ENCODE measurements at regions not wholly inside any gene's neighbourhood (a gene's known extent, or its start where the extent isn't known, plus 50 kb on each side); places are given as distances from the start of the nearest gene placed in this dataset.

DNA sequence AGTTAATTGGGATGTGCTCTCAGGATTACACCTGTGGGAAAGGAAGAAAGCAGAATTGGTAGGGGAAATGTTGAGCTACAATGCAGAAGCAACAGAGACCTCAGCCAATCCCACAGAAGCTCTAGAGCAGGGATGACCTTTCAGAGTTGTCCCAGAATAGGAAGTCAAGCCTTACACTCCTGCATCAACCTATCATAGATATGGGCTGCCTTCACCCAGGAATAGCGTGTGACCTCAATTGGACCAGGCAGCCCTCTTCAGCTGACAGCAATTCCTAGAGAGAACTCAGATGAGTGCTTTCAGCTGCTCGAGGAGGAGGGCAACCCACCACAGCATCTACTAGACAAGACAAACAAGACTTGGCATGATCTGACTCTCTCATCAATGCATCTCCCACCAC, 189.7 kb downstream of the TMEM132E start:
- Mint-ChIP-seq H3K27me3 (ENCODE audit: low read depth) (peaks cover 75% of the 10 kb centered on the region), H3K36me3 (no peaks in the 10 kb centered on the region), H3K27ac (no peak overlapping the region), H3K4me3 (no peak overlapping the region), H3K9me3 (no peaks in the 10 kb centered on the region), H3K4me1 (no peaks in the 10 kb centered on the region)
- TF ChIP-seq, protein P1, sequence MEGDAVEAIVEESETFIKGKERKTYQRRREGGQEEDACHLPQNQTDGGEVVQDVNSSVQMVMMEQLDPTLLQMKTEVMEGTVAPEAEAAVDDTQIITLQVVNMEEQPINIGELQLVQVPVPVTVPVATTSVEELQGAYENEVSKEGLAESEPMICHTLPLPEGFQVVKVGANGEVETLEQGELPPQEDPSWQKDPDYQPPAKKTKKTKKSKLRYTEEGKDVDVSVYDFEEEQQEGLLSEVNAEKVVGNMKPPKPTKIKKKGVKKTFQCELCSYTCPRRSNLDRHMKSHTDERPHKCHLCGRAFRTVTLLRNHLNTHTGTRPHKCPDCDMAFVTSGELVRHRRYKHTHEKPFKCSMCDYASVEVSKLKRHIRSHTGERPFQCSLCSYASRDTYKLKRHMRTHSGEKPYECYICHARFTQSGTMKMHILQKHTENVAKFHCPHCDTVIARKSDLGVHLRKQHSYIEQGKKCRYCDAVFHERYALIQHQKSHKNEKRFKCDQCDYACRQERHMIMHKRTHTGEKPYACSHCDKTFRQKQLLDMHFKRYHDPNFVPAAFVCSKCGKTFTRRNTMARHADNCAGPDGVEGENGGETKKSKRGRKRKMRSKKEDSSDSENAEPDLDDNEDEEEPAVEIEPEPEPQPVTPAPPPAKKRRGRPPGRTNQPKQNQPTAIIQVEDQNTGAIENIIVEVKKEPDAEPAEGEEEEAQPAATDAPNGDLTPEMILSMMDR (IDR thresholded peaks at IDR 0.05; ENCODE audit: unreplicated experiment) = no peak
- DNase-seq (ENCODE audit: low spot score in 2 of 2, unreplicated experiment in 2 of 2) = no peak

DNA sequence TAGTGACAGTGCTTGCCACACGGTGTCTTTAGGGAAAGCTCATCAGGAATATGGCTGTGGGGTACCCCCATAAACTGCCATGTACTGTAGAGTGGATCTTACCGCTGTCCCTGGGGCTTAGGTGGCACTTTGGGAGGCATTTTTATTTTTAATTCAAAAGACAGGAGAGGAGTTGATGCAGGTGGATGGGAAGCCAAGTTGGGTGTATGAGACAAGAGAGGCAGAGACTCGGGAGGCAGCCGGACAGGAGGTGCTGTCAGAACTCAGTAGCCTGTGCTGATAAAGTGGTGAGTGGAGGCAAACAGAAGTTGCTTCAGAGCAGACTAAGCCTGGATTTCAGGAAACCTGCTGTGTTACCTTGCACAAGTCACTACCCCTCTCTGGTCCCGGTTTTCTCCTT, 185.9 kb downstream of the TMEM132E start:
- H3K4me1 Mint-ChIP-seq = no peaks in the 10 kb centered on the region
- no peak overlapping the region for H3K27ac Mint-ChIP-seq
- no peak for DNase-seq (ENCODE audit: low spot score in 2 of 2, unreplicated experiment in 2 of 2)
- no peaks in the 10 kb centered on the region for H3K9me3 Mint-ChIP-seq
- peaks cover 58% of the 10 kb centered on the region for H3K27me3 Mint-ChIP-seq (ENCODE audit: low read depth)
- TF ChIP-seq, protein P1 (IDR thresholded peaks at IDR 0.05; ENCODE audit: unreplicated experiment) = no peak
- no peak overlapping the region for H3K4me3 Mint-ChIP-seq
- no peaks in the 10 kb centered on the region for H3K36me3 Mint-ChIP-seq

DNA sequence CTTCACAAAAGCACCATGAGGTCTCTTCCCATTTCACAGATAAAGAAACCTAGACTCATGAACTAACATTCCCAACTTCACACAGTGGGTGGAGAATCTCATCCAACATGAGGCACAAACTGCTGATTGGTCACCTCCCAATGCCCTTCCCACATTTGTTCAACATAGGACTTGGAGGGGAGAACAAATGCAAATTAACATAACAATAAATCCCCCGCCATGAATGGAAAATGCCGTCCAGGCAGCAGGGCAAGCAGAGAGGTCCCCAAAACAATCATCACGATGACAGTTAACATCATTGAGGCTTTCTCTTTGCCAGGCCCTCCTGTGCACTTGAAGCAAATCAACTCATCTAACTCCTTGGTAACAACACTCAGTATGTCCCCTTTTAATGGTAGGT, 185.3 kb downstream of the TMEM132E start:
- Mint-ChIP-seq H3K36me3 (no peaks in the 10 kb centered on the region), H3K27ac (no peak overlapping the region), H3K27me3 (ENCODE audit: low read depth) (peaks cover 54% of the 10 kb centered on the region), H3K4me3 (no peak overlapping the region), H3K4me1 (no peaks in the 10 kb centered on the region), H3K9me3 (no peaks in the 10 kb centered on the region)
- DNase-seq (ENCODE audit: low spot score in 2 of 2, unreplicated experiment in 2 of 2) = no peak
- TF ChIP-seq, protein P1 (IDR thresholded peaks at IDR 0.05; ENCODE audit: unreplicated experiment) = no peak

DNA sequence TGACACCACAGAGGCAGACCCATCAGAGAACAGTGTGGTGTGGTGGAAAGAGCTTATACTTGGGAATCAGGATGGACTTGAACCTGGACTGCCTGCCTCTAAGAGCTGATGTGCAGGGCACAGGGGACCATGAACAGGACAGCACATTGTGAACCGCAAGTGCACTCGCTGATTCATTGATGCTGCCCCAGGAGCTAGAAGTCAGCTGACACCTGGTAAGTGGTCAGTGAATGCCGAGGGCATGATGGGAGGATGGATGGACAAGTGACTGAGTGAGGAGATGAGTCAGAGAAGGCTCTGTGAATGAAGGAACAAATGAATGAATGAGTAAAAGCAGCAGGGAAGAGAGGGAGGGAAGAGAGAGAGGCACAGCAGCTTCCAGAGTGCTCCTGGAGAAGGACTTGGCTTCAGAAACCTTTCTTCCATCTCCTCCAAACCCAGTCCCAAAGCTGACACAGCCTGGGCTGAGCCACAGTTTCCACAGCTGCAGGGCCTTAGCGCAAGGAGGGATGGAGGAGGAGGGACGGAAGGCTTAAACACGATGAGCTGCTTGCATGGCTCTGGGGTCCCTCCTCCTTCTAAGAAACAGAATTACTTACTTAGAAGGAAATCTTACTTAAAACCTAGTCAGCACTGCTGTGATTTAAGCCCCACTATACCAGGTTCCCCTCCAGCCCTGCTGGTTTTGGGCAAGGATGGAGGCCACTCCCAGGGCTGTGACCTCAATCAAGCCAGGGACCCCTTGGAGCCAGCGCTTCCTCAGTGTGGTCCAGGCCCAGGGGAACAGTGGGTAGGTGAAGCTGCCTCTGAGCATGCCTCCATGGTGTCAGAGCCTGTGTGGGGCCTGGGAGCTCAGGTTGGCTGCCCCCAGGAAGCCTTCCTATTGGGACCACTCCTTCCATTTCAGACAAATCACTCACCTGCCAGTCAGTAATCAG, 184.6 kb downstream of the TMEM132E start:
- Mint-ChIP-seq H3K4me3 (no peak overlapping the region), H3K27ac (no peak overlapping the region), H3K36me3 (no peaks in the 10 kb centered on the region), H3K4me1 (no peaks in the 10 kb centered on the region), H3K9me3 (no peaks in the 10 kb centered on the region), H3K27me3 (ENCODE audit: low read depth) (peaks cover 52% of the 10 kb centered on the region)
- no peak for DNase-seq (ENCODE audit: low spot score in 2 of 2, unreplicated experiment in 2 of 2)
- TF ChIP-seq, protein P1 (IDR thresholded peaks at IDR 0.05; ENCODE audit: unreplicated experiment) = no peak

DNA sequence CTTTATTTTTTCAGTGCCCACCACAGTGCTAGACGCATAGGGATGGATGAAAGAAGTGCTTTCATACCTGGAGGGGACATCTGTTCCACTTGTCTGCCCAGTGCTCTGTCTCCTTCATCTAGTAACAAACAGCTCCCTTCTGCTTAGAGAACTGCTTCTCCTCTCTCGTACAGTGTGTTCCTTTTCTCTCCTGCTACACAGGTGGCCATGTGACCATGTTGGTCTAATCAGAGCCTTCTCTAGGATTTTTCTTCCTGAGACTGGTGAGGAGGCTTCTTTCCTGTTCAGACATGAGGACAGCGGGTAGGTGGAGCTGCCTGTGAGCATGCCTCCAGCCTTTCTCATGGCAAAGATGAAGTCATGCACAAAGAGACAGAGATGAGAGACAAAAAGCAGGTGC, 182.7 kb downstream of the TMEM132E start:
- H3K4me1 Mint-ChIP-seq = no peaks in the 10 kb centered on the region
- H3K36me3 Mint-ChIP-seq = no peaks in the 10 kb centered on the region
- no peak overlapping the region for H3K27ac Mint-ChIP-seq
- TF ChIP-seq, protein P1 (IDR thresholded peaks at IDR 0.05; ENCODE audit: unreplicated experiment) = no peak
- no peak overlapping the region for H3K4me3 Mint-ChIP-seq
- H3K9me3 Mint-ChIP-seq = no peaks in the 10 kb centered on the region
- no peak for DNase-seq (ENCODE audit: low spot score in 2 of 2, unreplicated experiment in 2 of 2)
- peaks cover 45% of the 10 kb centered on the region for H3K27me3 Mint-ChIP-seq (ENCODE audit: low read depth)
